ENCODE measurements at regions not wholly inside any gene's neighbourhood (a gene's known extent, or its start where the extent isn't known, plus 50 kb on each side); places are given as distances from the start of the nearest gene placed in this dataset.

- no peak for FAIRE-seq
- no peak for DNase-seq (ENCODE audit: insufficient read length, low spot score)
Observed at GRCh38 chr2:150319658-150320555, 167.6 kb downstream of the RND3 start.

GRCh38 chr2:150319085-150319484 is 168.4 kb downstream of the RND3 start:
- no peak for DNase-seq (ENCODE audit: insufficient read length, low spot score)
- FAIRE-seq: no peak

GRCh38 chr2:150312271-150312670 is 175.2 kb downstream of the RND3 start:
- DNase-seq (ENCODE audit: insufficient read length, low spot score) (no peak), FAIRE-seq (no peak)

GRCh38 chr2:150309311-150310080 is 178.0 kb downstream of the RND3 start:
- FAIRE-seq (no peak), DNase-seq (ENCODE audit: insufficient read length, low spot score) (no peak)

GRCh38 chr2:150307258-150307657 is 180.2 kb downstream of the RND3 start:
- DNase-seq (ENCODE audit: insufficient read length, low spot score) (no peak), FAIRE-seq (no peak)

- DNase-seq (ENCODE audit: insufficient read length, low spot score) (no peak), FAIRE-seq (no peak)
Observed at GRCh38 chr2:150303281-150303680, 184.2 kb downstream of the RND3 start.

- no peak for FAIRE-seq
Observed at GRCh38 chr2:150298571-150299305, 188.7 kb downstream of the RND3 start.

GRCh38 chr2:150296770-150297546 is 190.5 kb downstream of the RND3 start:
- FAIRE-seq: no peak
- DNase-seq (ENCODE audit: insufficient read length, low spot score): no peak

More at GRCh38 chr2:150298571-150299305, 188.7 kb downstream of the RND3 start:
- DNase-seq (ENCODE audit: insufficient read length, low spot score): no peak

GRCh38 chr2:150295544-150295943 is 191.9 kb downstream of the RND3 start:
- FAIRE-seq: no peak

GRCh38 chr2:150293771-150294170 is 193.7 kb downstream of the RND3 start:
- DNase-seq (ENCODE audit: insufficient read length, low spot score) (no peak), FAIRE-seq (no peak)

More at GRCh38 chr2:150295544-150295943, 191.9 kb downstream of the RND3 start:
- no peak for DNase-seq (ENCODE audit: insufficient read length, low spot score)

GRCh38 chr2:150292807-150293206 is 194.7 kb downstream of the RND3 start:
- FAIRE-seq (no peak), DNase-seq (ENCODE audit: insufficient read length, low spot score) (no peak)

- DNase-seq (ENCODE audit: insufficient read length, low spot score): no peak
- no peak for FAIRE-seq
Observed at GRCh38 chr2:150292192-150292591, 195.3 kb downstream of the RND3 start.

- no peak for FAIRE-seq
- no peak for DNase-seq (ENCODE audit: insufficient read length, low spot score)
Observed at GRCh38 chr2:150286730-150287362, 200.6 kb downstream of the RND3 start.

- DNase-seq (ENCODE audit: insufficient read length, low spot score): no peak
- FAIRE-seq: no peak
Observed at GRCh38 chr2:150284116-150284515, 203.4 kb downstream of the RND3 start.

- no peak for FAIRE-seq
- DNase-seq (ENCODE audit: insufficient read length, low spot score): no peak
Observed at GRCh38 chr2:150282771-150283371, 204.6 kb downstream of the RND3 start.

- DNase-seq (ENCODE audit: insufficient read length, low spot score): no peak
- FAIRE-seq: no peak
Observed at GRCh38 chr2:150282357-150282756, 205.1 kb downstream of the RND3 start.

- no peak for FAIRE-seq
- DNase-seq (ENCODE audit: insufficient read length, low spot score): no peak
Observed at GRCh38 chr2:150280231-150280630, 207.2 kb downstream of the RND3 start.

- FAIRE-seq (no peak), DNase-seq (ENCODE audit: insufficient read length, low spot score) (no peak)
Observed at GRCh38 chr2:150279686-150280085, 207.8 kb downstream of the RND3 start.

GRCh38 chr2:150276737-150277136 is 210.7 kb downstream of the RND3 start:
- DNase-seq (ENCODE audit: insufficient read length, low spot score): no peak
- FAIRE-seq: no peak

Data from GM19239 (cell line).